Osteoblast (primary cell): ENCODE measurements at regions not wholly inside any gene's neighbourhood (a gene's known extent, or its start where the extent isn't known, plus 50 kb on each side); places are given as distances from the start of the nearest gene placed in this dataset.

Source experiments
- DNase-seq: peaks from one replicate; pipeline ENCODE4 v3.0.0; 2011; ENCODE audit warnings: low spot score, mixed read lengths; ENCODE audit not compliant: insufficient read length; ENCODE audit errors: missing footprints
- H2AFZ ChIP-seq: 2 replicates; pipeline ENCODE4 v1.6.0; 2011; ENCODE audit warnings: mild to moderate bottlenecking, low read length
- H3K27ac ChIP-seq: 2 replicates; pipeline ENCODE4 v1.5.1; 2011; ENCODE audit warnings: mild to moderate bottlenecking, low read depth, low read length, moderate library complexity
- H3K27me3 ChIP-seq: 2 replicates; pipeline ENCODE4 v1.6.0; 2012; ENCODE audit warnings: mild to moderate bottlenecking, control low read depth, inconsistent platforms, low read length, moderate library complexity; ENCODE audit not compliant: insufficient read depth
- H3K36me3 ChIP-seq: 2 replicates; pipeline ENCODE4 v1.5.1; 2011; ENCODE audit warnings: mild to moderate bottlenecking, low read length, control low read depth, moderate library complexity; ENCODE audit not compliant: insufficient read depth
- H3K4me1 ChIP-seq: 2 replicates; pipeline ENCODE4 v1.5.1; 2011; ENCODE audit warnings: mild to moderate bottlenecking, low read length, control low read depth, moderate library complexity; ENCODE audit not compliant: insufficient read depth
- H3K4me2 ChIP-seq: 2 replicates; pipeline ENCODE4 v1.6.0; 2011; ENCODE audit warnings: mild to moderate bottlenecking, low read length; ENCODE audit not compliant: insufficient read depth
- H3K4me3 ChIP-seq: fragments of 200-600 bp; sonication (generic); 3 replicates; pipeline ENCODE4 v1.5.1; 2012; ENCODE audit warnings: mild to moderate bottlenecking, low read length, inconsistent platforms; ENCODE audit not compliant: insufficient read depth
- H3K79me2 ChIP-seq: 2 replicates; pipeline ENCODE4 v1.6.0; 2012; ENCODE audit warnings: mild to moderate bottlenecking, low read length, control low read depth, inconsistent platforms; ENCODE audit not compliant: insufficient read depth
- H3K9me3 ChIP-seq: 2 replicates; pipeline ENCODE4 v1.5.1; 2011; ENCODE audit warnings: low read depth, low read length, control low read depth
- H4K20me1 ChIP-seq: 2 replicates; pipeline ENCODE4 v1.6.0; 2012; ENCODE audit warnings: mild to moderate bottlenecking, low read length, control low read depth; ENCODE audit not compliant: insufficient read depth
- CTCF ChIP-seq: IDR thresholded peaks from 2 replicates; pipeline ENCODE4 v1.5.1; 2011; ENCODE audit warnings: mild to moderate bottlenecking, low read depth, low read length, moderate library complexity; ENCODE audit errors: extremely low read depth

GRCh38 chr18:60279391-60279790 lies 93.2 kb downstream of the MC4R start:
- H3K9me3 ChIP-seq = no peaks in the 10 kb centered on the region
- no peak overlapping the region for H3K4me3 ChIP-seq
- H3K27ac ChIP-seq = no peak overlapping the region
- DNase-seq = no peak
- no peak for TF ChIP-seq CTCF
- H2AFZ ChIP-seq = no peak overlapping the region
- H3K36me3 ChIP-seq = no peaks in the 10 kb centered on the region
- no peaks in the 10 kb centered on the region for H4K20me1 ChIP-seq
- no peaks in the 10 kb centered on the region for H3K4me1 ChIP-seq
- H3K4me2 ChIP-seq = no peak overlapping the region
- H3K79me2 ChIP-seq = no peaks in the 10 kb centered on the region
- no peaks in the 10 kb centered on the region for H3K27me3 ChIP-seq

- Histone ChIP-seq H4K20me1 (no peaks in the 10 kb centered on the region), H3K9me3 (no peaks in the 10 kb centered on the region), H3K36me3 (no peaks in the 10 kb centered on the region), H3K4me1 (no peaks in the 10 kb centered on the region), H3K79me2 (no peaks in the 10 kb centered on the region), H3K27ac (no peak overlapping the region), H3K27me3 (no peaks in the 10 kb centered on the region), H3K4me2 (no peak overlapping the region), H3K4me3 (no peak overlapping the region), H2AFZ (no peak overlapping the region)
- no peak for TF ChIP-seq CTCF
- DNase-seq = no peak
These were observed 94.6 kb downstream of the MC4R start for GRCh38 chr18:60277855-60278480.

- Histone ChIP-seq H2AFZ (no peak overlapping the region), H3K9me3 (no peaks in the 10 kb centered on the region), H4K20me1 (no peaks in the 10 kb centered on the region), H3K4me1 (no peaks in the 10 kb centered on the region), H3K4me2 (no peak overlapping the region), H3K27me3 (no peaks in the 10 kb centered on the region), H3K79me2 (no peaks in the 10 kb centered on the region), H3K27ac (no peak overlapping the region), H3K36me3 (no peaks in the 10 kb centered on the region), H3K4me3 (no peak overlapping the region)
- TF ChIP-seq CTCF = no peak
- no peak for DNase-seq
These were observed 105.0 kb downstream of the MC4R start for GRCh38 chr18:60267391-60268058.

GRCh38 chr18:60266558-60266957 lies 106.0 kb downstream of the MC4R start:
- no peak overlapping the region for H3K4me2 ChIP-seq
- H3K4me1 ChIP-seq = no peaks in the 10 kb centered on the region
- no peak for TF ChIP-seq CTCF
- H3K4me3 ChIP-seq = no peak overlapping the region
- H2AFZ ChIP-seq = no peak overlapping the region
- H4K20me1 ChIP-seq = no peaks in the 10 kb centered on the region
- H3K9me3 ChIP-seq = no peaks in the 10 kb centered on the region
- no peak for DNase-seq
- H3K79me2 ChIP-seq = no peaks in the 10 kb centered on the region
- H3K36me3 ChIP-seq = no peaks in the 10 kb centered on the region
- no peak overlapping the region for H3K27ac ChIP-seq
- H3K27me3 ChIP-seq = no peaks in the 10 kb centered on the region
